Effector memory CD4-positive, alpha-beta T cell (primary cell): ENCODE measurements at regions not wholly inside any gene's neighbourhood (a gene's known extent, or its start where the extent isn't known, plus 50 kb on each side); places are given as distances from the start of the nearest gene placed in this dataset.
"Not testable (repeated sequence)": the region's sequence is repeated elsewhere in the genome, so short reads cannot be mapped to it uniquely, and the experiment has no call there.

Experiments
- DNase-seq, 3 donors: peaks; one replicate each; pipeline ENCODE4 v3.0.0-alpha.2; 2020
- H3K27ac ChIP-seq: 2 replicates; pipeline ENCODE4 v1.7.0; 2013; ENCODE audit warnings: mild to moderate bottlenecking, low read length, moderate library complexity; ENCODE audit not compliant: insufficient read depth, poor library complexity, severe bottlenecking
- H3K27me3 ChIP-seq: replicated peaks from 2 replicates; pipeline ENCODE4 v1.7.0; 2013; ENCODE audit warnings: mild to moderate bottlenecking, low read length; ENCODE audit not compliant: insufficient read depth, control insufficient read depth, poor library complexity, severe bottlenecking
- H3K36me3 ChIP-seq: 2 replicates; pipeline ENCODE4 v1.7.0; 2013; ENCODE audit warnings: mild to moderate bottlenecking, low read length, moderate library complexity; ENCODE audit not compliant: control insufficient read depth, insufficient read depth
- H3K4me1 ChIP-seq: 2 replicates; pipeline ENCODE4 v1.7.0; 2013; ENCODE audit warnings: low read length, mild to moderate bottlenecking; ENCODE audit not compliant: control insufficient read depth, insufficient read depth, poor library complexity, severe bottlenecking
- H3K4me3 ChIP-seq: 2 replicates; pipeline ENCODE4 v1.7.0; 2013; ENCODE audit warnings: low read length, low read depth, mild to moderate bottlenecking; ENCODE audit not compliant: insufficient read depth, poor library complexity, severe bottlenecking
- H3K9me3 ChIP-seq: 2 replicates; pipeline ENCODE4 v1.7.0; 2013; ENCODE audit warnings: mild to moderate bottlenecking, low read length, moderate library complexity; ENCODE audit not compliant: control insufficient read depth

- H3K27ac ChIP-seq, result no peak overlapping the region
- H3K27me3 ChIP-seq, result no peaks in the 10 kb centered on the region
- DNase-seq, result no peak
- H3K36me3 ChIP-seq, result no peaks in the 10 kb centered on the region
- H3K9me3 ChIP-seq, result no peaks in the 10 kb centered on the region
- no peak overlapping the region for H3K4me3 ChIP-seq
- H3K4me1 ChIP-seq, result no peaks in the 10 kb centered on the region
Measured at GRCh38 chr9:87378676-87379075, 119.0 kb upstream of the DAPK1 start.

GRCh38 chr9:87379300-87379699, 118.4 kb upstream of the DAPK1 start:
- Histone ChIP-seq H3K9me3 (no peaks in the 10 kb centered on the region), H3K4me3 (no peak overlapping the region), H3K4me1 (no peaks in the 10 kb centered on the region), H3K36me3 (no peaks in the 10 kb centered on the region), H3K27me3 (no peaks in the 10 kb centered on the region), H3K27ac (no peak overlapping the region)
- no peak for DNase-seq

GRCh38 chr9:87381050-87381711, 116.5 kb upstream of the DAPK1 start:
- Histone ChIP-seq H3K9me3 (no peaks in the 10 kb centered on the region), H3K36me3 (no peaks in the 10 kb centered on the region), H3K4me3 (no peak overlapping the region), H3K27ac (no peak overlapping the region), H3K27me3 (no peaks in the 10 kb centered on the region), H3K4me1 (no peaks in the 10 kb centered on the region)
- DNase-seq, result no peak

GRCh38 chr9:87381746-87382145, 115.9 kb upstream of the DAPK1 start:
- H3K9me3 ChIP-seq, result no peaks in the 10 kb centered on the region
- H3K27me3 ChIP-seq, result no peaks in the 10 kb centered on the region
- DNase-seq, result no peak
- no peaks in the 10 kb centered on the region for H3K36me3 ChIP-seq
- H3K27ac ChIP-seq, result no peak overlapping the region
- no peak overlapping the region for H3K4me3 ChIP-seq
- H3K4me1 ChIP-seq, result no peaks in the 10 kb centered on the region

GRCh38 chr9:87382900-87383299, 114.8 kb upstream of the DAPK1 start:
- DNase-seq, result no peak
- Histone ChIP-seq H3K9me3 (no peaks in the 10 kb centered on the region), H3K4me3 (no peak overlapping the region), H3K36me3 (no peaks in the 10 kb centered on the region), H3K27me3 (no peaks in the 10 kb centered on the region), H3K4me1 (no peaks in the 10 kb centered on the region), H3K27ac (no peak overlapping the region)

- Histone ChIP-seq H3K9me3 (no peaks in the 10 kb centered on the region), H3K36me3 (no peaks in the 10 kb centered on the region), H3K4me3 (no peak overlapping the region), H3K27me3 (no peaks in the 10 kb centered on the region), H3K27ac (no peak overlapping the region), H3K4me1 (no peaks in the 10 kb centered on the region)
- DNase-seq, result no peak
Measured at GRCh38 chr9:87383344-87384150, 114.1 kb upstream of the DAPK1 start.

GRCh38 chr9:87386490-87387025, 111.1 kb upstream of the DAPK1 start:
- H3K4me1 ChIP-seq, result no peaks in the 10 kb centered on the region
- no peak overlapping the region for H3K4me3 ChIP-seq
- no peaks in the 10 kb centered on the region for H3K27me3 ChIP-seq
- H3K27ac ChIP-seq, result no peak overlapping the region
- H3K9me3 ChIP-seq, result no peaks in the 10 kb centered on the region
- DNase-seq, result no peak
- H3K36me3 ChIP-seq, result no peaks in the 10 kb centered on the region

- Histone ChIP-seq H3K4me3 (no peak overlapping the region), H3K9me3 (no peaks in the 10 kb centered on the region), H3K27me3 (no peaks in the 10 kb centered on the region), H3K36me3 (no peaks in the 10 kb centered on the region), H3K4me1 (no peaks in the 10 kb centered on the region), H3K27ac (no peak overlapping the region)
- DNase-seq, result no peak
Measured at GRCh38 chr9:87387351-87388011, 110.2 kb upstream of the DAPK1 start.

GRCh38 chr9:87388708-87389107, 109.0 kb upstream of the DAPK1 start:
- H3K27me3 ChIP-seq, H3K36me3 ChIP-seq, DNase-seq, H3K4me1 ChIP-seq, H3K27ac ChIP-seq, H3K4me3 ChIP-seq, H3K9me3 ChIP-seq: not testable (repeated sequence)

- Histone ChIP-seq H3K9me3 (no peaks in the 10 kb centered on the region), H3K36me3 (no peaks in the 10 kb centered on the region), H3K4me3 (no peak overlapping the region), H3K27me3 (no peaks in the 10 kb centered on the region), H3K4me1 (no peaks in the 10 kb centered on the region), H3K27ac (no peak overlapping the region)
- no peak for DNase-seq
Measured at GRCh38 chr9:87389936-87390335, 107.7 kb upstream of the DAPK1 start.
